CD4-positive, alpha-beta memory T cell (primary cell): ENCODE measurements at regions not wholly inside any gene's neighbourhood (a gene's known extent, or its start where the extent isn't known, plus 50 kb on each side); places are given as distances from the start of the nearest gene placed in this dataset.
A peak's percentile ranks its signal among the peaks of the same experiment; 100 is the strongest.

ENCODE experiments used
- CTCF ChIA-PET: fragments of 350-600 bp; sonication (Branson Sonifier 250); formaldehyde crosslinking; loops from one replicate; lab custom pipeline; 2021; ENCODE audit warnings: inconsistent platforms; ENCODE audit not compliant: partially characterized antibody; lab: Charles Lee
- POLR2A ChIA-PET: fragments of 350-600 bp; sonication (Branson Sonifier 250); formaldehyde crosslinking; loops from one replicate; lab custom pipeline; 2021; ENCODE audit not compliant: partially characterized antibody; lab: Charles Lee
- DNase-seq, 5 donors: peaks; one replicate each; pipeline versions ENCODE4 v3.0.0 to v3.0.0-alpha.2; 2020 to 2022; ENCODE audit warnings: mixed read lengths in 1 of 5
- H3K27ac ChIP-seq: one replicate; pipeline ENCODE4 v1.7.0; 2013; ENCODE audit warnings: low read depth, low read length
- H3K27me3 ChIP-seq: 2 replicates; pipeline ENCODE4 v1.7.0; 2013; ENCODE audit warnings: mild to moderate bottlenecking, low read length, moderate library complexity; ENCODE audit not compliant: insufficient read depth
- H3K36me3 ChIP-seq: 2 replicates; pipeline ENCODE4 v1.7.0; 2013; ENCODE audit warnings: mild to moderate bottlenecking, low read length, moderate library complexity; ENCODE audit not compliant: insufficient read depth
- H3K4me1 ChIP-seq: 2 replicates; pipeline ENCODE4 v1.7.0; 2013; ENCODE audit warnings: mild to moderate bottlenecking, low read length, moderate library complexity; ENCODE audit not compliant: insufficient read depth
- H3K4me3 ChIP-seq, 2 donors: one replicate each; pipeline ENCODE4 v1.7.0; 2013; ENCODE audit warnings: low read length in 2 of 2, mild to moderate bottlenecking in 1 of 2
- H3K9me3 ChIP-seq, 2 donors: one replicate each; pipeline ENCODE4 v1.7.0; 2013; ENCODE audit warnings: low read length in 2 of 2, control low read depth in 1 of 2; ENCODE audit not compliant: control insufficient read depth in 1 of 2
- H3K27ac Mint-ChIP-seq, 7 donors: one replicate each; pipeline ENCODE4 v1.8.0; 2020 to 2021; ENCODE audit warnings: mixed read lengths in 7 of 7, mild to moderate bottlenecking in 6 of 7, inconsistent platforms in 3 of 7, moderate library complexity in 3 of 7
- H3K27me3 Mint-ChIP-seq, 2 donors: one replicate each; pipeline ENCODE4 v1.8.0; 2020 to 2021; ENCODE audit warnings: mixed read lengths in 2 of 2
- H3K36me3 Mint-ChIP-seq, 2 donors: one replicate each; pipeline ENCODE4 v1.8.0; 2020 to 2021; ENCODE audit warnings: mixed read lengths in 2 of 2, inconsistent platforms in 1 of 2, mild to moderate bottlenecking in 1 of 2
- H3K4me1 Mint-ChIP-seq, 4 donors: one replicate each; pipeline ENCODE4 v1.8.0; 2020 to 2021; ENCODE audit warnings: mixed read lengths in 4 of 4, mild to moderate bottlenecking in 1 of 4
- H3K4me3 Mint-ChIP-seq, 8 donors: one replicate each; pipeline ENCODE4 v1.8.0; 2020 to 2021; ENCODE audit warnings: mixed read lengths in 8 of 8, mild to moderate bottlenecking in 7 of 8, moderate library complexity in 6 of 8, inconsistent platforms in 3 of 8
- H3K9me3 Mint-ChIP-seq, 8 donors: one replicate each; pipeline ENCODE4 v1.8.0; 2020 to 2021; ENCODE audit warnings: mixed read lengths in 8 of 8, mild to moderate bottlenecking in 5 of 8, inconsistent platforms in 3 of 8, moderate library complexity in 1 of 8
- intact Hi-C: fragments of 100-400 bp; cut with micrococcal nuclease; formaldehyde crosslinking; loops from one replicate; pipeline ENCODE4 v1.15.1; 2023

DNA sequence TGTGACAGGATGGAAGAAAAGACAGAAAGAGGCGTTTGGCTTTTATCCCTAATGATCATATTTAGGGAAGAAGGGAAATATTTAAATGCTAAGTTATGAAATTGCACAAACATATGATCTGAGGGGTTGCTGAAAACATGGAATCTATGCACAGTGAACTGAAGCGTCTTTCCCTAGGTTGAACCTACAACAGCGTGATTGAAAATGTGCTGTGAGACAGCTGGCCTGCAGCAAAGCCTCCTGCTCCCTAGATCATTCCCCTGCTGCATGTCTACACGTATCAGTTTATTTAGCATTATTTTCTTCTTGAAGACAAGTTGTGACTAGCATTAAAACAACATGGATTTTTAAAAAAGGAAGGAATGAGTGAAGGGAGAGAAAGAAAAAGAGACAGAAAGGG, 272.5 kb upstream of the TRAM1L1 start:
- POLR2A ChIA-PET = no interaction called here
- intact Hi-C loops = no loop called here
- no peak overlapping the region for H3K4me3 Mint-ChIP-seq
- Histone ChIP-seq H3K27ac (no peak overlapping the region), H3K27me3 (no peaks in the 10 kb centered on the region), H3K9me3 (no peaks in the 10 kb centered on the region), H3K4me3 (no peak overlapping the region), H3K36me3 (no peaks in the 10 kb centered on the region), H3K4me1 (no peaks in the 10 kb centered on the region)
- no peak for DNase-seq
- no peak overlapping the region for H3K27ac Mint-ChIP-seq
- CTCF ChIA-PET = no interaction called here
- no peaks in the 10 kb centered on the region for H3K36me3 Mint-ChIP-seq
- no peaks in the 10 kb centered on the region for H3K27me3 Mint-ChIP-seq
- H3K9me3 Mint-ChIP-seq = peaks cover 0 to 6% (median 0%) of the 10 kb centered on the region in 8 donors
- H3K4me1 Mint-ChIP-seq = no peaks in the 10 kb centered on the region

DNA sequence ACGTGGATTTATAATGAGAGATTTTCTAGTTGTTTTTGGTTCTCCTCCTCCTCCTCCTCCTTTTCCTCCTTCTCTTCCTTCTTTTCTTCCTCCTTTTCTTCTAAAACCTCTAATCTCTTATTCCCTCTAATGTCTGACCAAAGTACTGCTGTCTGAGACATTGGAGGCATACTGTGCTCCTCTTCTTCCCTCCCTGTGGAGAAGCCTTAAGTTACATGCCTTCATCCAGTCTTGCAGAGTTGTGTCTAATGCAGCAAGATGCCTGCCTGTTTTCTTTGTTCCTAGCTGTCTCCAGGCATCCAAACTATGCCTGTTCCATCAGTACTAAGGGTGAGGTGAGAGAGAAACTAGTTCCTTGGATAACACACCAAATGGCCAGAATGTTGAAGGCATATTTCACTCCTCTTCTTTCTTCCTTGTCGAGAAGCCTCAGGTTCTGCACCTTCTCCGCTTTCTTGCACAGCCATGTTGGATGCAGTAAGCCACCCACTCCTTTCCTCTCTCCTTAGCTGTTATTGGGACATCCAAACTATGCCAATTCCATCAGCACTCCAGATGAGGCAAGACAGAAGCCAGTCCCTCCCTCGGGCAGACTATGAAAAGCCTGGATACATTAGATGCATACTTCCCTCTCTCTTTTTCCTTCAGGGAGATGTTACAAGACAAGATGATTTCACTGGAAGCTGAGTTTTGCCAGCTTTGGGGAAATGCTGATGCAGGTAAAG, 285.7 kb upstream of the TRAM1L1 start:
- intact Hi-C loops = no loop called here
- DNase-seq = no peak

GRCh38 chr4:117375101-117375500, 289.7 kb upstream of the TRAM1L1 start:
- no peaks in the 10 kb centered on the region for H3K36me3 ChIP-seq
- no peak for DNase-seq
- H3K27me3 Mint-ChIP-seq = no peaks in the 10 kb centered on the region
- CTCF ChIA-PET = no interaction called here
- H3K4me3 Mint-ChIP-seq = no peak overlapping the region
- no peak overlapping the region for H3K4me3 ChIP-seq
- H3K36me3 Mint-ChIP-seq = no peaks in the 10 kb centered on the region
- H3K27ac Mint-ChIP-seq = no peak overlapping the region
- no peaks in the 10 kb centered on the region for H3K4me1 Mint-ChIP-seq
- no peaks in the 10 kb centered on the region for H3K27me3 ChIP-seq
- H3K9me3 ChIP-seq = no peaks in the 10 kb centered on the region
- no peak overlapping the region for H3K27ac ChIP-seq
- POLR2A ChIA-PET = no interaction called here
- no peaks in the 10 kb centered on the region for H3K4me1 ChIP-seq
- H3K9me3 Mint-ChIP-seq = peaks cover 0 to 6% (median 4%) of the 10 kb centered on the region in 8 donors
- intact Hi-C loops = no loop called here

More for the DNA sequence above, 285.7 kb upstream of the TRAM1L1 start:
- no peaks in the 10 kb centered on the region for H3K36me3 ChIP-seq
- Mint-ChIP-seq H3K36me3 (no peaks in the 10 kb centered on the region), H3K27ac (peak overlapping the region in 1 of 7 donors; percentile 7), H3K9me3 (peaks cover 0 to 6% (median 2%) of the 10 kb centered on the region in 8 donors), H3K4me3 (no peak overlapping the region), H3K4me1 (no peaks in the 10 kb centered on the region), H3K27me3 (no peaks in the 10 kb centered on the region)
- H3K27ac ChIP-seq = no peak overlapping the region
- CTCF ChIA-PET = no interaction called here
- H3K4me1 ChIP-seq = no peaks in the 10 kb centered on the region
- POLR2A ChIA-PET = no interaction called here
- no peaks in the 10 kb centered on the region for H3K27me3 ChIP-seq
- H3K4me3 ChIP-seq = no peak overlapping the region
- H3K9me3 ChIP-seq = no peaks in the 10 kb centered on the region

GRCh38 chr4:117376692-117377091, 291.3 kb upstream of the TRAM1L1 start:
- Mint-ChIP-seq H3K27ac (no peak overlapping the region), H3K9me3 (peaks cover 0 to 5% (median under 1%) of the 10 kb centered on the region in 8 donors), H3K27me3 (no peaks in the 10 kb centered on the region), H3K4me3 (no peak overlapping the region), H3K4me1 (no peaks in the 10 kb centered on the region), H3K36me3 (no peaks in the 10 kb centered on the region)
- no peaks in the 10 kb centered on the region for H3K9me3 ChIP-seq
- H3K27me3 ChIP-seq = no peaks in the 10 kb centered on the region
- H3K36me3 ChIP-seq = no peaks in the 10 kb centered on the region
- POLR2A ChIA-PET = no interaction called here
- no peak overlapping the region for H3K27ac ChIP-seq
- CTCF ChIA-PET = no interaction called here
- intact Hi-C loops = no loop called here
- no peak for DNase-seq
- no peaks in the 10 kb centered on the region for H3K4me1 ChIP-seq
- H3K4me3 ChIP-seq = no peak overlapping the region

GRCh38 chr4:117378942-117379341, 293.6 kb upstream of the TRAM1L1 start:
- no peaks in the 10 kb centered on the region for H3K4me1 Mint-ChIP-seq
- Histone ChIP-seq H3K4me3 (no peak overlapping the region), H3K36me3 (no peaks in the 10 kb centered on the region), H3K27me3 (no peaks in the 10 kb centered on the region), H3K9me3 (no peaks in the 10 kb centered on the region), H3K4me1 (no peaks in the 10 kb centered on the region), H3K27ac (no peak overlapping the region)
- ChIA-PET POLR2A (no interaction called here), CTCF (no interaction called here)
- no peaks in the 10 kb centered on the region for H3K27me3 Mint-ChIP-seq
- no peak overlapping the region for H3K27ac Mint-ChIP-seq
- intact Hi-C loops = no loop called here
- H3K9me3 Mint-ChIP-seq = peaks cover 0 to 5% (median under 1%) of the 10 kb centered on the region in 8 donors
- no peak for DNase-seq
- H3K36me3 Mint-ChIP-seq = no peaks in the 10 kb centered on the region
- H3K4me3 Mint-ChIP-seq = no peak overlapping the region

- Mint-ChIP-seq H3K36me3 (no peaks in the 10 kb centered on the region), H3K4me1 (no peaks in the 10 kb centered on the region), H3K4me3 (no peak overlapping the region), H3K9me3 (peaks cover 0 to 5% (median under 1%) of the 10 kb centered on the region in 8 donors), H3K27ac (no peak overlapping the region), H3K27me3 (no peaks in the 10 kb centered on the region)
- Histone ChIP-seq H3K9me3 (no peaks in the 10 kb centered on the region), H3K4me3 (no peak overlapping the region), H3K27me3 (no peaks in the 10 kb centered on the region), H3K27ac (no peak overlapping the region), H3K36me3 (no peaks in the 10 kb centered on the region), H3K4me1 (no peaks in the 10 kb centered on the region)
- CTCF ChIA-PET = no interaction called here
- POLR2A ChIA-PET = no interaction called here
- DNase-seq = no peak
- intact Hi-C loops = no loop called here
These were observed 298.1 kb upstream of the TRAM1L1 start for GRCh38 chr4:117383468-117383867.

- no peaks in the 10 kb centered on the region for H3K36me3 Mint-ChIP-seq
- no peak for DNase-seq
- peaks cover 0 to 5% (median under 1%) of the 10 kb centered on the region in 8 donors for H3K9me3 Mint-ChIP-seq
- intact Hi-C loops = no loop called here
- no peaks in the 10 kb centered on the region for H3K27me3 ChIP-seq
- H3K4me1 ChIP-seq = no peaks in the 10 kb centered on the region
- no peaks in the 10 kb centered on the region for H3K4me1 Mint-ChIP-seq
- ChIA-PET POLR2A (no interaction called here), CTCF (no interaction called here)
- H3K27ac ChIP-seq = no peak overlapping the region
- no peak overlapping the region for H3K4me3 Mint-ChIP-seq
- no peaks in the 10 kb centered on the region for H3K27me3 Mint-ChIP-seq
- no peak overlapping the region for H3K4me3 ChIP-seq
- no peak overlapping the region for H3K27ac Mint-ChIP-seq
- no peaks in the 10 kb centered on the region for H3K9me3 ChIP-seq
- no peaks in the 10 kb centered on the region for H3K36me3 ChIP-seq
These were observed 300.1 kb upstream of the TRAM1L1 start for GRCh38 chr4:117385526-117385925.
